Activated gamma-delta T cell (primary cell): ENCODE measurements at regions not wholly inside any gene's neighbourhood (a gene's known extent, or its start where the extent isn't known, plus 50 kb on each side); places are given as distances from the start of the nearest gene placed in this dataset.
"Not testable (repeated sequence)": the region's sequence is repeated elsewhere in the genome, so short reads cannot be mapped to it uniquely, and the experiment has no call there.

Experiments used
- DNase-seq: peaks from one replicate; lab custom pipeline; 2025; lab: John Stamatoyannopoulos, UW

GRCh38 chr9:29144476-29144875 is 1571.2 kb upstream of the C9orf72 start:
- no peak for DNase-seq

- no peak for DNase-seq
Measured at GRCh38 chr9:29150606-29151005, 1577.3 kb upstream of the C9orf72 start.

- DNase-seq, result no peak
Measured at GRCh38 chr9:29160763-29161353, 1587.6 kb upstream of the C9orf72 start.

GRCh38 chr9:29174136-29174535 is 1600.9 kb upstream of the C9orf72 start:
- no peak for DNase-seq

DNA sequence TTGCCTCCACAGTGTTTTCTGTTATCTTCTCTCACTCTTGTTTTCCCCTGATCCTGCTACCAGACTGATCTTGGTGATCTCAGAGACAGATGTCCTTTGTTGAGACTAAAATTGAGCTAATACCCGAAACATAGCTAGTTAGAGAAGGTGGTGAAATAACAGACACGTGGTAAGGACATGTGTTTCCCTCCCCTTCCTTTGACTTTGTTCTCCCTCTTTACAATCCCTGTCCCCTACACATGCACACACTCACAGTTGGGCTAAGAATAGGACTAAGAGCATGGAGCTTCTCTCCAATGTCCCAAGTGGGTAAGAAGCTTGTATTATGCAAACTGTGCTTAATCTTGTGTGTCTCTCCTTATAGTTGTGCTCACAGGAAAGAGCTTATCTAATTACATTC is 1603.0 kb upstream of the C9orf72 start:
- DNase-seq, result no peak

DNA sequence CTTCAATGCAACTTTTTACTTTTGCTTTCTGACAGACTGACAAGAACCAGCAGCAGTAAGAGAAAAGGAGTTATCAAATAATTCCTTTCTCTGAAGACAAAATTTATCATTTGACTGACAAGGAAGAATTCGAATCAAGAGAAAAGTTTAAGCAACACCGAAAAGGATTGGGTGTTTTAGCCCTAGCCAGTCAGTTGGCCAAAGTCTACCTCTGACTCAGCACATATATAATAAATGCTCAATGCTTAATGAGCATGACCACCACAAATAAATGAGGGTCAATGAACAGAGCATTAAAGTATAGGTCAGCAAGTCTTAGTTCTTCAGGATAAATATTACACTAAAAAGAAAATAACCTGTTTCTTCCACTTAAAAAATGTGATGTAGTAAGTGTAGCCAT is 1603.5 kb upstream of the C9orf72 start:
- no peak for DNase-seq

GRCh38 chr9:29183971-29184370 is 1610.7 kb upstream of the C9orf72 start:
- no peak for DNase-seq

DNA sequence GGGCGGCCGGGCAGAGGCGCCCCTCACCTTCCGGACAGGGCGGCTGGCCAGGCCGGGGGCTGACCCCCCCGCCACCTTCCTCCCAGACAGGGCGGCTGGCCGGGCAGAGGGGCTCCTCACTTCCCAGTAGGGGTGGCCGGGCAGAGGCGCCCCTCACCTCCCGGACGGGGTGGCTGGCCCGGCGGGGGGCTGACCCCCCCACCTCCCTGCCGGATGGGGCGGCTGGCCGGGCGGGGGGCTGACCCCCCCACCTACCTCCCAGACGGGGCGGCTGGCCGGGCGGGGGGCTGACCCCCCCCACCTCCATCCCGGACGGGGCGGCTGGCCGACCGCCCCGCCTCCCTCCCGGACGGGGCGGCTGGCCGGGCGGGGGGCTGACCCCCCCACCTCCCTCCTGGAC is 1615.5 kb upstream of the C9orf72 start:
- DNase-seq, result not testable (repeated sequence)

- DNase-seq, result not testable (repeated sequence)
Measured at GRCh38 chr9:29189221-29189620, 1615.9 kb upstream of the C9orf72 start.

DNA sequence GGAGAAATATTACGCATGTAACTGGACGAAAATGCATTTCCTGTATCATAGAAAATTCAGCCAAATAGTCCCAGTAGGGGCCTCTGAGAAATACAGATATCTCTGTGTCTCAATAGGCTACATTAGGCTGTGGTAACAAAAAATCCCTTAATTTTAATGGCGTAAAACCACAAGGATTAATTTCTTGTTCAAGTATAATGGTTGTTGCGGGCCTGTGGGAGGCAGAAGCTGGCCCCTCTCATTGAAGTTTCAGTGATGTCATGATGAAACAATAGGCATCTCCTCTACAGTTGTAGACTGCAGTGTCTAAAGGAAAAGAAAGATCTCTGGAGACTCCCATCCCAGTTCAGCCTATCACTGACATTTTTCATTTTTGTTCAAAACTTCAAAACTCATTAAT is 1625.6 kb upstream of the C9orf72 start:
- no peak for DNase-seq

- no peak for DNase-seq
Measured at GRCh38 chr9:29199975-29200374, 1626.7 kb upstream of the C9orf72 start.

DNA sequence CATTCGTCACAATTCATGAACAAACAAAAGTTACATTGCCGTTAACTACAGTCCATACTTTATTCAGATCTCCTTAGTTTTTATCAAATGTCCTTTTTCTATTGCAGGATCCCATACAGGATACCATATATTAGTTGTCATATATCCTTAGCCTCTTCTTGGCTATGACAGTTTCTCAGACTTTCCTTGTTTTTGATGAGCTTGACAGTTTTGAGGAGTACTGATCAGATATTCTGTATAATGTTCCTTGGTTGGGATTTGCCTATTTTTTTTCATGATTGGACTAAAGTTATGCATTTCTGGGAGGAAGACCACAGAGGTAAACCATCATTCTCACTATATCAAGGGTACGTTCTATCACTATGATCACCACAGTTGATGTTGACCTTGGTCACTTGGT is 1627.4 kb upstream of the C9orf72 start:
- no peak for DNase-seq

- no peak for DNase-seq
Measured at GRCh38 chr9:29203244-29203930, 1630.1 kb upstream of the C9orf72 start.

GRCh38 chr9:29208670-29209069 is 1635.4 kb upstream of the C9orf72 start:
- DNase-seq, result no peak

DNA sequence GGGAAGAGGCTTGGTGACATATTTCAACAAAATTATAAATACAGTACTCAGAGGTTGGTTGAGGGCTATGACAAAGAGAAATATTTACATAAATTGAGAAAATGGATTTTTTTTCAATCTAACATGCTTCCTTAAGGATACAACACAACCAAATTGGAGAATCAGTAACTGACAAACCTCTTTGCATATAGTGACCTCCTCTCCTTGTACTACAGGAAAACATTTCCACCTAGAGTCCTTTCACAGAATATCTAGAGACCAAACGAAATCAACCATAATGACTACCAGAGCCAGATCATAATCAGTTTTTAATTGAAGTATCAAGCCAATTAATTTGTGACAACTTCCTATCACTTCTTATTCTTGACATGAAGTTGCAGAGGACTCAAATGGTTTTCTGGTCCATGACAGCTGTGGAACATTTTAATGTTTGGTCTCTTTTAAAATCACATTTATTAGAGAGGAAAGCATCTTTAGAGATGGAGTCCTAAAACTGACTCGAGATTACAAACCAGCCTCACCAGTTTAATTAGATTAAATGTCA is 1636.5 kb upstream of the C9orf72 start:
- DNase-seq, result no peak

GRCh38 chr9:29211003-29211579 is 1637.8 kb upstream of the C9orf72 start:
- no peak for DNase-seq

DNA sequence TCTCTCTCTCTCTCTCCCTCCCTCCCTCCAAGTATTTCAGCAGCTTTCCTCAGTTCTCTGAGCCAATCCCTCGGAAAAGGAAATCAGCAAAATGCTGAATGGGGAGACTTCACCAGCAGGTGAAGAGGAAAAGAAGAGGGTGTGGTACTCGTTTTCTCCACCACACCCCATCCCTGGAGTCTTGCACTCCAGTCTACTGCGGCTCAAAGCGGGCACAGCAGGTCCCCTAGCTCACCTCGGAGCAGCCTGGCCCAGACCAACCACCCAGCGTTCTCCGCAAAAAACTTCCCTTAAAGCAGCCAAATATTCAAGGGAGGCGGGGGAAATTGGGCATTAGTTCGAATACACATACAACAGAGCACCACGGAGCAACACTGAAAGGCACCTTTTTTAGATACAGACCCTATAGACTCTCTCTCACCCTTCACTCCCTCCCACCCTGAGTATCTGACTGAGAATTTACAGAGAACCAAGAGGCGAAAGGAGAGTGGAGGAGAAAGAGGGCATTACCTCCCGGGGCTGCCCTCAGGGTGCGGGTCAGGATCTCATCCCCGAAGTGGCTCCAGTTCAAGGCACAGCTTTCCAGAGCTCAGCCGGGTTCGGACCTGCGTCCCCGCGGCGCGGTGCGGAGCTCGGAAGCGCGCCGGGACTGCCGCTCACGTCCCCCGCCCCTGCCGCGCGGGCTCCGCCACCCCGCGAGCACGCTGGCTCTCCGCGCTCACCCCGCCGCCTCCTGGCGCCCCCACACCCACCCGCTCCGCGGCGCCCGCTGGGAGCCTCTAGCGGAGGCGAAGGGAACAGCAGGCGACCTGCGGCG is 1638.5 kb upstream of the C9orf72 start:
- DNase-seq, result no peak

DNA sequence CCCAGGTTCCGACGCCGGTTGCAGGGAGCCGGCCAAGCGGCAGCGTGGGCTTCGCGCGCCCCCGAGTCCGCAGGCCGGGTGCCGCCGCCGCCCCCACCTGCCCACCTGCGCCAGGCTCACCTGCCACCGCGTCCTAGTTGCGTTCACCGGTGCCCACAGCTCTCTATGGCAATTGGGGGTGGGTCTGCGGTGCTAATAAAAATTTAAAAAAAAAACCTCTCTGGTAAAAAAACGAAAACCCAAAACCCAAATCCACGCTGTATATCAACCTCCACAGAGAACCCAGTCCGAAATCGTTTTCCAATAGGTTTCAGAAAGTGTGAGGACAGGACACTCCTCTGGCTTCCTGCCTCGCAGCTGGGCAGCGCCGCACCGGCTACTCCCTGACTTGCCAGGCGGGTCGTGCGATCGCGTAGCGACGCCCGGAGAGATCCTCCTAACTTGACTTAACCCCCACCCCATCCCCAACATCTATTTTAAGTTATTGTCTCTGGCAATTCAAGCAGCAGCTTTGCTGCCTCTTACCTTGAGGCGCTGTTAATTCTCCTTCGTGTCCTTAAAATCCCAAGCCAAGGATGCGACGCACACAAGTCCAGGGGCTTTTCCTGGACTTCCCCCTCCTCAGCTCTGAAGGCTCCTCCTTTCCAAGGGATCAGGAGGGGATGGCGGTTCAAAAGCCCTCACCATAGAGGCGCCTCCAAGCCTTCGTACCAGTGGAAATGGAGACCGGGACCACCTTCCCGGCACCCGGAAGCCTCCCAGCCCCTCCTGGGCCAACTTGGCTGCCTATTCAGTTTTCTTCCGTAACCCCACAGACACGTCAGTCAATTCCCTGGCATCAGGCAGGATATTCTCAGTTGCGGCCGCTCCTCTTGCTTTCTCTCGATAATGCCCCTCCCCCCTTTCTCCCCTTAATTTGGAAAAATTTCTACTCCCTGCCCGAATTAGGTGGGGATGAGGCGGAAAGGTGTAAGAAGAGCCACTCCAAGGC is 1639.4 kb upstream of the C9orf72 start:
- no peak for DNase-seq

GRCh38 chr9:29213417-29214153 is 1640.3 kb upstream of the C9orf72 start, which contains the start of gene LINGO2:
Gene LINGO2 (minus strand): TSS chr9:29213601.
- no peak for DNase-seq

DNA sequence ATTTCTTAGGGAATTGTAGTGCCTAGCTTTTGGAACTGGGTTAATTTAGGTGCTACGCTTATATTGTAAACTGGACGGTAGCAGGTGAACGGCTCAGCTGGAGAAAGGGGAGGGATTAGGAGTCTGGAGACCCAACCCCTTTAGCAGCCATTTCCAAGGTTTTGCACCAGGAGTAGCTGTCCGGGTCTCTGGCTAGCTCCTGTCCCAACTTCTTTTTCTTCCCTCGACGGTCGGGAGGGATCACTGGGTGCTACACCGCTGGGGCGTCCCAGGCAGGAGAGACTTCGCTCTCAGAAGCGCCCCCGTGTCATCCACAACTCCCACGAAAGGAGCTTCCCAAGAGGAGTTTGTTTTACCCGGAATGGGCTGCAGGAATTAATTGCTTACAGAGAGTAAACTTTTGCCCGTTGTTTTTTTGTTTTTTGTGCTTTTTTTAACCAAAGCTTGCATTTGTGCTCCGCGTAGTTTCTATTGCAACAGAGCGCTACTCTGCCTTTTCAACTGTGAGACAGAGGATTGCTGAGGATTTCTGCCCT is 1640.9 kb upstream of the C9orf72 start:
- DNase-seq, result no peak
